Parathyroid adenoma (tissue), 2 donors: ENCODE measurements at regions not wholly inside any gene's neighbourhood (a gene's known extent, or its start where the extent isn't known, plus 50 kb on each side); places are given as distances from the start of the nearest gene placed in this dataset.

ENCODE experiments used
- H2AFZ ChIP-seq: fragments of 300-600 bp; sonication (generic); one replicate; pipeline ENCODE4 v1.7.0; 2017; ENCODE audit warnings: antibody characterized with exemption, mild to moderate bottlenecking
- H3K27ac ChIP-seq: fragments of 300-600 bp; sonication (generic); one replicate; pipeline ENCODE4 v1.7.0; 2017
- H3K27me3 ChIP-seq: fragments of 300-600 bp; sonication (generic); one replicate; pipeline ENCODE4 v1.7.0; 2017; ENCODE audit warnings: low read length; ENCODE audit not compliant: control insufficient read depth, insufficient read depth
- H3K36me3 ChIP-seq: fragments of 300-600 bp; sonication (generic); one replicate; pipeline ENCODE4 v1.7.0; 2017; ENCODE audit warnings: low read length; ENCODE audit not compliant: control insufficient read depth, insufficient read depth
- H3K4me1 ChIP-seq: fragments of 300-600 bp; sonication (generic); one replicate; pipeline ENCODE4 v1.7.0; 2017; ENCODE audit warnings: control low read depth
- H3K4me2 ChIP-seq: fragments of 300-600 bp; sonication (generic); one replicate; pipeline ENCODE4 v1.7.0; 2017; ENCODE audit warnings: low read length
- H3K4me3 ChIP-seq: fragments of 300-600 bp; sonication (generic); one replicate; pipeline ENCODE4 v1.7.0; 2017; ENCODE audit warnings: low read depth, low read length
- H3K79me2 ChIP-seq: fragments of 300-600 bp; sonication (generic); one replicate; pipeline ENCODE4 v1.7.0; 2017; ENCODE audit warnings: control low read depth
- H3K9ac ChIP-seq: fragments of 300-600 bp; sonication (generic); one replicate; pipeline ENCODE4 v1.7.0; 2017; ENCODE audit warnings: mild to moderate bottlenecking
- H3K9me3 ChIP-seq: fragments of 300-600 bp; sonication (generic); one replicate; pipeline ENCODE4 v1.7.0; 2017; ENCODE audit warnings: low read length; ENCODE audit not compliant: control insufficient read depth
- TF ChIP-seq, protein P1 (sequence below): fragments of 300-600 bp; sonication (generic); IDR thresholded peaks from one replicate; pipeline ENCODE4 v1.7.0; 2017; ENCODE audit warnings: antibody characterized with exemption, mild to moderate bottlenecking
- donor health status: primary hyperparathyroidism.

DNA sequence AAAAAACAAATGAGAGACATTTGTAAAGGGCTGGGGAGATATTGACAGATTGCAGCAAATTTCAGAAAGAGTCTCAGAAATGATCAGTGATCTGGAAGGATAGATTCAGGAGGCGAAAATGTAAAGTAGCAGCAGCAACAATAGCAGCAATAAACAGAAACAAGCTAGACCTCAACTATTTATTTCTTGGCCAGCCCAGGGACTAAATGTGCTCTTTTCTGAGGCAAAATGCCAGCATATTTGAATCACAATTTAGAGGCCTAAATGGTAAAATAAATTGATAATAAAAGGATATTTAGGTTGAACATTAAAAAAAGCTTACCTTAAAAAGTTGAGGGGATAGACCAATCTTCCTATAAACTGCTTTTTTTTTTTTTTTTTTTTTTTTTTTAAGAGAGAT, 134.6 kb upstream of the ITGB1 start:
- Histone ChIP-seq H3K9me3 (no peaks in the 10 kb centered on the region), H3K27ac (no peak overlapping the region), H3K27me3 (no peaks in the 10 kb centered on the region), H3K4me3 (no peak overlapping the region), H3K79me2 (no peaks in the 10 kb centered on the region), H3K4me2 (no peak overlapping the region), H3K4me1 (no peaks in the 10 kb centered on the region), H2AFZ (no peak overlapping the region), H3K36me3 (no peaks in the 10 kb centered on the region), H3K9ac (no peak overlapping the region)
- TF ChIP-seq, protein P1, sequence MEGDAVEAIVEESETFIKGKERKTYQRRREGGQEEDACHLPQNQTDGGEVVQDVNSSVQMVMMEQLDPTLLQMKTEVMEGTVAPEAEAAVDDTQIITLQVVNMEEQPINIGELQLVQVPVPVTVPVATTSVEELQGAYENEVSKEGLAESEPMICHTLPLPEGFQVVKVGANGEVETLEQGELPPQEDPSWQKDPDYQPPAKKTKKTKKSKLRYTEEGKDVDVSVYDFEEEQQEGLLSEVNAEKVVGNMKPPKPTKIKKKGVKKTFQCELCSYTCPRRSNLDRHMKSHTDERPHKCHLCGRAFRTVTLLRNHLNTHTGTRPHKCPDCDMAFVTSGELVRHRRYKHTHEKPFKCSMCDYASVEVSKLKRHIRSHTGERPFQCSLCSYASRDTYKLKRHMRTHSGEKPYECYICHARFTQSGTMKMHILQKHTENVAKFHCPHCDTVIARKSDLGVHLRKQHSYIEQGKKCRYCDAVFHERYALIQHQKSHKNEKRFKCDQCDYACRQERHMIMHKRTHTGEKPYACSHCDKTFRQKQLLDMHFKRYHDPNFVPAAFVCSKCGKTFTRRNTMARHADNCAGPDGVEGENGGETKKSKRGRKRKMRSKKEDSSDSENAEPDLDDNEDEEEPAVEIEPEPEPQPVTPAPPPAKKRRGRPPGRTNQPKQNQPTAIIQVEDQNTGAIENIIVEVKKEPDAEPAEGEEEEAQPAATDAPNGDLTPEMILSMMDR: no peak

DNA sequence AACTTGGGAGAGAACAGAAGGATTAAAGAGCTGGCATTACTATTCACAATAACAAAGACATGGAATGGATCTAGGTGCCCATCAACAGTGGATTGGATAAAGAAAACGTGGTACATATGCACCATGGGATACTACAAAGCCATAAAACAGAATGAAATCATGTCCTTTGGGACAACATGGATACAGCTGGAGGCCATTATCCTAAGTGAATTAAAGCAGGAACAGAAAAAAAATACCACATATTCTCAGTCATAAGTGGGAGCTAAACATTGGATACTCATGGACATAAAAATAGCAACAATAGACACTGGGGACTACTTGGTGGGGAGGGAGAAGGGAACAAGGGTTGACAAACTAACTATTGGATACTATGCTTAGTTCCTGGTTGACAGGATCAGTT, 133.2 kb upstream of the ITGB1 start:
- Histone ChIP-seq H3K36me3 (no peaks in the 10 kb centered on the region), H3K27me3 (no peaks in the 10 kb centered on the region), H3K27ac (no peak overlapping the region), H3K4me1 (no peaks in the 10 kb centered on the region), H3K9ac (no peak overlapping the region), H3K4me2 (no peak overlapping the region), H2AFZ (no peak overlapping the region), H3K9me3 (no peaks in the 10 kb centered on the region), H3K4me3 (no peak overlapping the region), H3K79me2 (no peaks in the 10 kb centered on the region)
- TF ChIP-seq, protein P1: no peak

DNA sequence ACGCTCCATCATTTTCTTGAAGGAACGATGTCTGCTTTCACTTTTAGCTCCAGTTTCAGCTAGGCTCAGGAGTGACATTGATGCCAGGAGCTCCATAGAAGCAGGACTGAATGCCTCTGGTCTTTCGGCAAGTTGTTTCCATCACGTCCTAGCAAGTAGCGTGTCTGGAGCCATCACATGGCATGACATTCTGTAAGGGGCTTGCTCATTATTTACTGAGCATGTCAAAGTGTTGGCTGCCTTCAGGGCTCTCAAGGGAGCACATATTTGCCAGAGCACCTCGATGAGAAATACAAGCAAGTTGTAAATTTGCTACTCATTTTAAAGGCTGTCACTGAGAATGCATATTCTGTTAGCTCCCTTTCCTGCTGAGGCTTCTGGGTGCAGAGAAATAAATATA, 131.0 kb upstream of the ITGB1 start:
- Histone ChIP-seq H2AFZ (no peak overlapping the region), H3K79me2 (no peaks in the 10 kb centered on the region), H3K4me1 (no peaks in the 10 kb centered on the region), H3K36me3 (no peaks in the 10 kb centered on the region), H3K27ac (no peak overlapping the region), H3K4me3 (no peak overlapping the region), H3K9me3 (no peaks in the 10 kb centered on the region), H3K4me2 (no peak overlapping the region), H3K27me3 (no peaks in the 10 kb centered on the region), H3K9ac (no peak overlapping the region)
- TF ChIP-seq, protein P1: no peak

DNA sequence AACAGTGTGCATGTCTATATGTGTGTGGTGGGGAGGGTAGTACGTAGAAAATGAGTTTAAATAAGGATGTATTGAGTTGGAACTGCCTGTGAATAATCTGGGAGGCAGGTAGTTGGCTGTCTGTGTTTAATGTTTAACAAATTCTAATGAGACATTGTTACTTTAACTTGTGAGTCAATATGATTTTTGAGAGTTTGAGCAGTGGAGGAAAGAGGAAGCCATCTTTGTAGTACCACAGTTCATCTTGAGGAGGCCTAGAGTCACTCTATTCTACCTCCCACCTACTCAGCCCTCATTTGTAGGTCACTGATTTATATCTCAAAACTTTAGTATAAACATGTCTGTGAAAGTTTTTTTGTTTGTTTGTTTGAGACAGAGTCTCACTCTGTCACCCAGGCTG, 129.9 kb upstream of the ITGB1 start:
- Histone ChIP-seq H3K27me3 (no peaks in the 10 kb centered on the region), H3K27ac (no peak overlapping the region), H3K9me3 (no peaks in the 10 kb centered on the region)

DNA sequence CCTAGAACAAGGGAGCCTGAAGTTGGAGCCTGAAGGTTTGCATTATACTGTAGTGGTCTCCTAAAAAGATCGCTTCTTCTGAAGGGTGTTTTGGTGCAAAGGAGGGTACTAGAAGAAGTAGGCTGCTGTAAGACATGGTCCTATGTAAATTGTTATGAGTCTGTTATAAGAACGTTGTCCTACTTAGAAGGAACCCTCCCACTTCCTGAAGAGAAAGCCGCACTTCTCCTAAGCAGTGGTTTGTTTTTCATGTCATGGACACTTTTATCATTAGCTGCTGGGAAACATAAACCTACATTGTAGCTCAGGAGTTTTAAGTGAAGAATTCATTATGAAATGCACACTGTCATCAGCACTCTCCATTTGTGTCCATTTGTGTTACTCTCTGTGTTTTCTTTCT, 129.1 kb upstream of the ITGB1 start:
- TF ChIP-seq, protein P1: no peak

More for the DNA sequence above, 129.9 kb upstream of the ITGB1 start:
- Histone ChIP-seq H3K36me3 (no peaks in the 10 kb centered on the region), H3K4me2 (no peak overlapping the region), H3K4me3 (no peak overlapping the region), H2AFZ (no peak overlapping the region), H3K79me2 (no peaks in the 10 kb centered on the region), H3K9ac (no peak overlapping the region), H3K4me1 (no peaks in the 10 kb centered on the region)
- TF ChIP-seq, protein P1: no peak

More for the DNA sequence above, 129.1 kb upstream of the ITGB1 start:
- no peak overlapping the region for H3K4me2 ChIP-seq
- H3K27ac ChIP-seq: no peak overlapping the region
- no peaks in the 10 kb centered on the region for H3K79me2 ChIP-seq
- no peak overlapping the region for H2AFZ ChIP-seq
- no peak overlapping the region for H3K4me3 ChIP-seq
- no peaks in the 10 kb centered on the region for H3K4me1 ChIP-seq
- H3K27me3 ChIP-seq: no peaks in the 10 kb centered on the region
- no peaks in the 10 kb centered on the region for H3K36me3 ChIP-seq
- no peak overlapping the region for H3K9ac ChIP-seq
- no peaks in the 10 kb centered on the region for H3K9me3 ChIP-seq
